Thymus (tissue), 11 donors: ENCODE measurements at regions not wholly inside any gene's neighbourhood (a gene's known extent, or its start where the extent isn't known, plus 50 kb on each side); places are given as distances from the start of the nearest gene placed in this dataset.

Experiments used
- DNase-seq, 9 donors: peaks; one replicate each; pipeline ENCODE4 v3.0.0-alpha.2; 2013; ENCODE audit warnings: low spot score in 9 of 9, low read depth in 6 of 9, missing footprints in 1 of 9
- H3K27ac ChIP-seq, 2 donors: one replicate each; pipeline ENCODE4 v1.5.1; 2013; ENCODE audit warnings: control low read depth in 1 of 2, low read depth in 1 of 2, low read length in 1 of 2, mild to moderate bottlenecking in 1 of 2, moderate library complexity in 1 of 2
- H3K27me3 ChIP-seq, 2 donors: one replicate each; pipeline ENCODE4 v1.5.1; 2013; ENCODE audit warnings: low read length in 1 of 2; ENCODE audit not compliant: control insufficient read depth in 2 of 2, insufficient read depth in 1 of 2
- H3K36me3 ChIP-seq, 2 donors: one replicate each; pipeline ENCODE4 v1.5.1; 2013; ENCODE audit warnings: low read length in 1 of 2, mild to moderate bottlenecking in 1 of 2, moderate library complexity in 1 of 2; ENCODE audit not compliant: control insufficient read depth in 2 of 2, insufficient read depth in 2 of 2
- H3K4me1 ChIP-seq, 2 donors: one replicate each; pipeline ENCODE4 v1.5.1; 2013; ENCODE audit warnings: low read length in 2 of 2; ENCODE audit not compliant: control insufficient read depth in 2 of 2, insufficient read depth in 2 of 2
- H3K4me3 ChIP-seq, 2 donors: one replicate each; pipeline ENCODE4 v1.5.1; 2013; ENCODE audit warnings: low read length in 2 of 2, control low read depth in 1 of 2, mild to moderate bottlenecking in 1 of 2
- H3K9me3 ChIP-seq, 2 donors: one replicate each; pipeline ENCODE4 v1.5.1; 2013; ENCODE audit warnings: low read length in 1 of 2, mild to moderate bottlenecking in 1 of 2; ENCODE audit not compliant: control insufficient read depth in 2 of 2, insufficient read depth in 1 of 2
- WGBS: extraction: QIAGEN DNeasy Blood & Tissue Kit; methylation state at CpG from one replicate; pipeline ENCODE4 v1.1.7; 2013; 5-methylcytosine and 5-hydroxymethylcytosine counted together
- donor health status: healthy.

- 94% methylated on average over 2 of the region's 2 CpGs for WGBS
Observed at GRCh38 chr3:98972155-98972554, 70.7 kb upstream of the DCBLD2 start.

GRCh38 chr3:98971169-98971681, 69.7 kb upstream of the DCBLD2 start:
- no peak for DNase-seq
- Histone ChIP-seq H3K27me3 (no peaks in the 10 kb centered on the region), H3K27ac (no peak overlapping the region), H3K4me1 (no peaks in the 10 kb centered on the region), H3K9me3 (no peaks in the 10 kb centered on the region), H3K36me3 (no peaks in the 10 kb centered on the region), H3K4me3 (no peak overlapping the region)
- whole genome bisulfite sequencing, result 93% methylated on average over 1 of the region's 1 CpG

More at GRCh38 chr3:98972155-98972554, 70.7 kb upstream of the DCBLD2 start:
- DNase-seq, result no peak
- H3K27ac ChIP-seq, result no peak overlapping the region
- H3K4me3 ChIP-seq, result no peak overlapping the region
- no peaks in the 10 kb centered on the region for H3K9me3 ChIP-seq
- no peaks in the 10 kb centered on the region for H3K4me1 ChIP-seq
- no peaks in the 10 kb centered on the region for H3K27me3 ChIP-seq
- H3K36me3 ChIP-seq, result no peaks in the 10 kb centered on the region

GRCh38 chr3:98969295-98969694, 67.8 kb upstream of the DCBLD2 start:
- Histone ChIP-seq H3K27ac (no peak overlapping the region), H3K27me3 (no peaks in the 10 kb centered on the region), H3K36me3 (no peaks in the 10 kb centered on the region)

GRCh38 chr3:98968824-98969223, 67.3 kb upstream of the DCBLD2 start:
- H3K36me3 ChIP-seq, result no peaks in the 10 kb centered on the region
- H3K27me3 ChIP-seq, result no peaks in the 10 kb centered on the region
- H3K4me1 ChIP-seq, result no peaks in the 10 kb centered on the region
- H3K27ac ChIP-seq, result no peak overlapping the region
- H3K4me3 ChIP-seq, result no peak overlapping the region
- WGBS, result 79% methylated on average over 4 of the region's 4 CpGs
- DNase-seq, result no peak
- no peaks in the 10 kb centered on the region for H3K9me3 ChIP-seq

More at GRCh38 chr3:98969295-98969694, 67.8 kb upstream of the DCBLD2 start:
- no peak overlapping the region for H3K4me3 ChIP-seq
- DNase-seq, result no peak
- no peaks in the 10 kb centered on the region for H3K4me1 ChIP-seq
- no peaks in the 10 kb centered on the region for H3K9me3 ChIP-seq

- Histone ChIP-seq H3K4me1 (no peaks in the 10 kb centered on the region), H3K27ac (no peak overlapping the region), H3K36me3 (no peaks in the 10 kb centered on the region), H3K9me3 (no peaks in the 10 kb centered on the region), H3K27me3 (no peaks in the 10 kb centered on the region), H3K4me3 (no peak overlapping the region)
- DNase-seq, result no peak
Observed at GRCh38 chr3:98968347-98968746, 66.9 kb upstream of the DCBLD2 start.

- Histone ChIP-seq H3K36me3 (no peaks in the 10 kb centered on the region), H3K27me3 (no peaks in the 10 kb centered on the region), H3K27ac (no peak overlapping the region), H3K9me3 (no peaks in the 10 kb centered on the region), H3K4me3 (no peak overlapping the region), H3K4me1 (no peaks in the 10 kb centered on the region)
- no peak for DNase-seq
Observed at GRCh38 chr3:98967758-98968157, 66.3 kb upstream of the DCBLD2 start.

GRCh38 chr3:98966862-98967546, 65.5 kb upstream of the DCBLD2 start:
- DNase-seq, result no peak
- no peak overlapping the region for H3K27ac ChIP-seq
- no peak overlapping the region for H3K4me3 ChIP-seq
- H3K4me1 ChIP-seq, result no peaks in the 10 kb centered on the region
- 94% methylated on average over 4 of the region's 4 CpGs for WGBS
- no peaks in the 10 kb centered on the region for H3K27me3 ChIP-seq
- H3K9me3 ChIP-seq, result no peaks in the 10 kb centered on the region
- H3K36me3 ChIP-seq, result no peaks in the 10 kb centered on the region

- DNase-seq, result no peak
- Histone ChIP-seq H3K9me3 (no peaks in the 10 kb centered on the region), H3K27me3 (no peaks in the 10 kb centered on the region), H3K27ac (no peak overlapping the region), H3K4me3 (no peak overlapping the region), H3K4me1 (no peaks in the 10 kb centered on the region), H3K36me3 (no peaks in the 10 kb centered on the region)
- WGBS, result 99% methylated on average over 1 of the region's 1 CpG
Observed at GRCh38 chr3:98966434-98966833, 64.9 kb upstream of the DCBLD2 start.

GRCh38 chr3:98964784-98965183, 63.3 kb upstream of the DCBLD2 start:
- DNase-seq, result no peak
- Histone ChIP-seq H3K36me3 (no peaks in the 10 kb centered on the region), H3K4me3 (no peak overlapping the region), H3K27ac (no peak overlapping the region), H3K9me3 (no peaks in the 10 kb centered on the region), H3K4me1 (no peaks in the 10 kb centered on the region), H3K27me3 (no peaks in the 10 kb centered on the region)
- WGBS, result 88% methylated on average over 2 of the region's 2 CpGs
